ENCODE measurements at regions not wholly inside any gene's neighbourhood (a gene's known extent, or its start where the extent isn't known, plus 50 kb on each side); places are given as distances from the start of the nearest gene placed in this dataset.
"Not testable (repeated sequence)": the region's sequence is repeated elsewhere in the genome, so short reads cannot be mapped to it uniquely, and the experiment has no call there.

- H3K9ac ChIP-seq (ENCODE audit: low read length in 2 of 2) = no peak overlapping the region
- H3K4me1 ChIP-seq (ENCODE audit: control insufficient read depth, insufficient read depth, low read length) = no peaks in the 10 kb centered on the region
- no peaks in the 10 kb centered on the region for H3K27me3 ChIP-seq (ENCODE audit: control insufficient read depth in 1 of 2, insufficient read depth in 2 of 2, low read length in 2 of 2)
- H3K4me3 ChIP-seq (ENCODE audit: low read length in 2 of 2) = no peak overlapping the region
- no peaks in the 10 kb centered on the region for H3K36me3 ChIP-seq (ENCODE audit: control insufficient read depth in 2 of 2, insufficient read depth in 2 of 2, low read length in 2 of 2)
- H3K27ac ChIP-seq (ENCODE audit: low read length) = no peak overlapping the region
- H3K9me3 ChIP-seq (ENCODE audit: control insufficient read depth in 2 of 2, low read length in 2 of 2) = peaks cover 0 to 3% of the 10 kb centered on the region in 2 donors
Measured at GRCh38 chr10:63976538-63976937, 455.3 kb downstream of the REEP3 start.

- no peaks in the 10 kb centered on the region for H3K27me3 ChIP-seq (ENCODE audit: control insufficient read depth in 1 of 2, insufficient read depth in 2 of 2, low read length in 2 of 2)
- no peak overlapping the region for H3K4me3 ChIP-seq (ENCODE audit: low read length in 2 of 2)
- no peaks in the 10 kb centered on the region for H3K4me1 ChIP-seq (ENCODE audit: control insufficient read depth, insufficient read depth, low read length)
- H3K9ac ChIP-seq (ENCODE audit: low read length in 2 of 2) = no peak overlapping the region
- H3K9me3 ChIP-seq (ENCODE audit: control insufficient read depth in 2 of 2, low read length in 2 of 2) = peaks cover 0 to 3% of the 10 kb centered on the region in 2 donors
- no peak overlapping the region for H3K27ac ChIP-seq (ENCODE audit: low read length)
- no peaks in the 10 kb centered on the region for H3K36me3 ChIP-seq (ENCODE audit: control insufficient read depth in 2 of 2, insufficient read depth in 2 of 2, low read length in 2 of 2)
Measured at GRCh38 chr10:63977329-63977923, 456.2 kb downstream of the REEP3 start.

DNA sequence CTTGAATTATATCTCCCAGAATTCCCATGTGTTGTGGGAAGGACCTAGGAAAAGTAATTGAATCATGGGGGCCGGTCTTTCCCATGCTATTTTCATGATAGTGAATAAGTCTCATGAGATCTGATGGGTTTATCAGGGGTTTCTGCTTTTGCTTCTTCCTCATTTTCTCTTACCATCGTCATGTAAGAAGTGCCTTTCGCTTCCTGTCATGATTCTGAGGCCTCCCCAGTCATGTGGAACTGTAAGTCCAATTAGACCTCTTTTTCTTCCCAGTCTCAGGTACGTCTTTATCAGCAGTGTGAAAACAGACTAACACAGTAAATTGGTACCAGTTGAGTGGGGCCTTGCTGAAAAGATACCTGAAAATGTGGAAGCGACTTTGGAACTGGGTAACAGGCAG, 459.7 kb downstream of the REEP3 start:
- H3K9me3 ChIP-seq (ENCODE audit: control insufficient read depth in 2 of 2, low read length in 2 of 2) = not testable (repeated sequence)

GRCh38 chr10:63984061-63984460, 462.9 kb downstream of the REEP3 start:
- H3K9me3 ChIP-seq (ENCODE audit: control insufficient read depth in 2 of 2, low read length in 2 of 2); H3K9ac ChIP-seq (ENCODE audit: low read length in 2 of 2); H3K4me3 ChIP-seq (ENCODE audit: low read length in 2 of 2); H3K27ac ChIP-seq (ENCODE audit: low read length); H3K36me3 ChIP-seq (ENCODE audit: control insufficient read depth in 2 of 2, insufficient read depth in 2 of 2, low read length in 2 of 2); H3K4me1 ChIP-seq (ENCODE audit: control insufficient read depth, insufficient read depth, low read length); H3K27me3 ChIP-seq (ENCODE audit: control insufficient read depth in 1 of 2, insufficient read depth in 2 of 2, low read length in 2 of 2): not testable (repeated sequence)

More for the DNA sequence above, 459.7 kb downstream of the REEP3 start:
- H3K36me3 ChIP-seq (ENCODE audit: control insufficient read depth in 2 of 2, insufficient read depth in 2 of 2, low read length in 2 of 2); H3K9ac ChIP-seq (ENCODE audit: low read length in 2 of 2); H3K4me3 ChIP-seq (ENCODE audit: low read length in 2 of 2); H3K27me3 ChIP-seq (ENCODE audit: control insufficient read depth in 1 of 2, insufficient read depth in 2 of 2, low read length in 2 of 2); H3K4me1 ChIP-seq (ENCODE audit: control insufficient read depth, insufficient read depth, low read length); H3K27ac ChIP-seq (ENCODE audit: low read length): not testable (repeated sequence)

DNA sequence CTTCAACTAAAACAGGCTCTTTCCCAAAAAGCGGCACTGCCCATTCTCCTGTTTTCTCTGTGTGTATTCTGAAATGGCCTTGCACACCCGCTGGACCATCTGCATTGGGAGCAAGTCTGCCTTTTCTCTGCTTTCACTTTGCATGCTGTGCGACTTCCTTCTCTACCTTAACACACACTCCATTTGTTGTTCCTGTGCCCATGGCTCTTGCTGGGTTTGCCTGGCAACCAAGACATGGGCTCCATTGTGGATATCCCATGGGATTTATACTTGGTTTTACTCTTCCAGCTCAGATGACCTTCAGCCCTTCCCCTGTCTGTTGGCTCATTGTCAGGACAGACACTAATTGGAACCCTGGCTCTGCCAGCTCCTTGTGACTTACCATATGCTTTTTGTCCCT, 465.3 kb downstream of the REEP3 start:
- Histone ChIP-seq H3K9ac (ENCODE audit: low read length in 2 of 2) (no peak overlapping the region), H3K9me3 (ENCODE audit: control insufficient read depth in 2 of 2, low read length in 2 of 2) (no peaks in the 10 kb centered on the region), H3K27me3 (ENCODE audit: control insufficient read depth in 1 of 2, insufficient read depth in 2 of 2, low read length in 2 of 2) (no peaks in the 10 kb centered on the region), H3K36me3 (ENCODE audit: control insufficient read depth in 2 of 2, insufficient read depth in 2 of 2, low read length in 2 of 2) (no peaks in the 10 kb centered on the region), H3K4me3 (ENCODE audit: low read length in 2 of 2) (no peak overlapping the region), H3K27ac (ENCODE audit: low read length) (no peak overlapping the region), H3K4me1 (ENCODE audit: control insufficient read depth, insufficient read depth, low read length) (no peaks in the 10 kb centered on the region)

GRCh38 chr10:63987212-63987611, 466.0 kb downstream of the REEP3 start:
- H3K4me3 ChIP-seq (ENCODE audit: low read length in 2 of 2) = no peak overlapping the region
- no peaks in the 10 kb centered on the region for H3K27me3 ChIP-seq (ENCODE audit: control insufficient read depth in 1 of 2, insufficient read depth in 2 of 2, low read length in 2 of 2)
- no peaks in the 10 kb centered on the region for H3K36me3 ChIP-seq (ENCODE audit: control insufficient read depth in 2 of 2, insufficient read depth in 2 of 2, low read length in 2 of 2)
- H3K9me3 ChIP-seq (ENCODE audit: control insufficient read depth in 2 of 2, low read length in 2 of 2) = no peaks in the 10 kb centered on the region
- no peak overlapping the region for H3K9ac ChIP-seq (ENCODE audit: low read length in 2 of 2)
- no peaks in the 10 kb centered on the region for H3K4me1 ChIP-seq (ENCODE audit: control insufficient read depth, insufficient read depth, low read length)
- H3K27ac ChIP-seq (ENCODE audit: low read length) = no peak overlapping the region

DNA sequence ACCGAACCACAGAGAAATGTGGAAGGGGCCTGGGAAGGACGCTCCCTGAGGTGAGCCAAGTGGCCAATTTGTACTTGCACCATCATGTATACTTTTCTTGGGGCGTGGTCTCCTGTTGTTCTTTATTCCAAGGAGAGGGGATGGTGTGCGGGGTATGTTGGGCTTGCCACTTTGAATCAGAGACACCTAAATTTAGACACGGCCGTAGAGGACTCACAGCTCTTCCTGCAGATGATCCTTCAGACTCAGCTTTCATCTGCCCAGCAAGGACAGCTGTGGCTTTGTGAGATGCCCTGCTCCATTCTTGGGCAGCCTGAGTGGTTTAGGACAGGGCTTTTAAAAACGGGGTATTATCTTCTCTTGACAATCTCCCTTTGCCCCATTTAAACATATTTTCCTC, 473.2 kb downstream of the REEP3 start:
- no peaks in the 10 kb centered on the region for H3K9me3 ChIP-seq (ENCODE audit: control insufficient read depth in 2 of 2, low read length in 2 of 2)
- peaks cover 3% of the 10 kb centered on the region for H3K4me1 ChIP-seq (ENCODE audit: control insufficient read depth, insufficient read depth, low read length)
- no peaks in the 10 kb centered on the region for H3K36me3 ChIP-seq (ENCODE audit: control insufficient read depth in 2 of 2, insufficient read depth in 2 of 2, low read length in 2 of 2)
- no peak overlapping the region for H3K9ac ChIP-seq (ENCODE audit: low read length in 2 of 2)
- no peak overlapping the region for H3K4me3 ChIP-seq (ENCODE audit: low read length in 2 of 2)
- no peak overlapping the region for H3K27ac ChIP-seq (ENCODE audit: low read length)
- H3K27me3 ChIP-seq (ENCODE audit: control insufficient read depth in 1 of 2, insufficient read depth in 2 of 2, low read length in 2 of 2) = no peaks in the 10 kb centered on the region

DNA sequence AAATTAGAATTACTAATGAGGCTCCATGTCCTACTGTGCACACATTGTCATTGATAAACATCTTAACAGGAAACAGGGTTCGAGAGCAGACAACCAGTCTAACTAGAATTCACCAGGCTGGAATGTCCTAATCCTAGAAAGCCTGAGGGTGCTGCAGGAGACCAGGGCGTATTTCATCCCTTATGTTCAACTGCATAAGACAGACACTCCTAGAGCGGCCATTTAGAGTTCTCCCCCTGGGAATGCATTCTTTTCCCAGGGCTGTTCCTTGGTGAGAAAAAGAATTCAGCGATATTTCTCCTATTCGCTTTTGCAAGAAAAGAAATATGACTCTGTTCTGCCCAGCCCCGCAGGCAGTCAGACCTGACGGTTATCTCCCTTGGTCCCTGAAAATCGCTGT, 486.0 kb downstream of the REEP3 start:
- no peaks in the 10 kb centered on the region for H3K4me1 ChIP-seq (ENCODE audit: control insufficient read depth, insufficient read depth, low read length)
- no peak overlapping the region for H3K27ac ChIP-seq (ENCODE audit: low read length)
- no peaks in the 10 kb centered on the region for H3K36me3 ChIP-seq (ENCODE audit: control insufficient read depth in 2 of 2, insufficient read depth in 2 of 2, low read length in 2 of 2)
- no peak overlapping the region for H3K9ac ChIP-seq (ENCODE audit: low read length in 2 of 2)
- H3K27me3 ChIP-seq (ENCODE audit: control insufficient read depth in 1 of 2, insufficient read depth in 2 of 2, low read length in 2 of 2) = no peaks in the 10 kb centered on the region
- no peak overlapping the region for H3K4me3 ChIP-seq (ENCODE audit: low read length in 2 of 2)
- H3K9me3 ChIP-seq (ENCODE audit: control insufficient read depth in 2 of 2, low read length in 2 of 2) = no peaks in the 10 kb centered on the region

DNA sequence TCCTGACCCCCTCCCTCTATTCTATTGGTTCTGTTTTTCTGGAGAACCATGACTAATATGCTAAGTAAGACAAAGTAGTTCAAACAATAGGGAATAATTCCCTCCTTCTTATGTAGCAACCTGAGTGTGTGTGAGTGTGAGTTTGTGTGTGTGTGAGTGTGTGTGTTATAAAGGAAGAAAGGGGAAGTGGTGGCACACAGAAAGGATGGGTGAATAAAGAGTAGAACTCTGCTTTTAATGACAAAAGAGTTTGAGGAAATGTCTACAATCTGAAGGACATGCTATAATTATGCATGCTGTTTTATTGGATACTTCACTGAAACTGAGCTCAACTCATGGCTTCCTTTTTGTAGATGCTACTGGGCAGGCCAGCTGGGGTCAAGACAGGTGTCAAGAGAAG, 489.5 kb downstream of the REEP3 start:
- Histone ChIP-seq H3K27me3 (ENCODE audit: control insufficient read depth in 1 of 2, insufficient read depth in 2 of 2, low read length in 2 of 2) (no peaks in the 10 kb centered on the region), H3K4me3 (ENCODE audit: low read length in 2 of 2) (no peak overlapping the region), H3K36me3 (ENCODE audit: control insufficient read depth in 2 of 2, insufficient read depth in 2 of 2, low read length in 2 of 2) (no peaks in the 10 kb centered on the region), H3K27ac (ENCODE audit: low read length) (no peak overlapping the region), H3K4me1 (ENCODE audit: control insufficient read depth, insufficient read depth, low read length) (no peaks in the 10 kb centered on the region), H3K9me3 (ENCODE audit: control insufficient read depth in 2 of 2, low read length in 2 of 2) (peaks cover 0 to 4% of the 10 kb centered on the region in 2 donors), H3K9ac (ENCODE audit: low read length in 2 of 2) (no peak overlapping the region)

DNA sequence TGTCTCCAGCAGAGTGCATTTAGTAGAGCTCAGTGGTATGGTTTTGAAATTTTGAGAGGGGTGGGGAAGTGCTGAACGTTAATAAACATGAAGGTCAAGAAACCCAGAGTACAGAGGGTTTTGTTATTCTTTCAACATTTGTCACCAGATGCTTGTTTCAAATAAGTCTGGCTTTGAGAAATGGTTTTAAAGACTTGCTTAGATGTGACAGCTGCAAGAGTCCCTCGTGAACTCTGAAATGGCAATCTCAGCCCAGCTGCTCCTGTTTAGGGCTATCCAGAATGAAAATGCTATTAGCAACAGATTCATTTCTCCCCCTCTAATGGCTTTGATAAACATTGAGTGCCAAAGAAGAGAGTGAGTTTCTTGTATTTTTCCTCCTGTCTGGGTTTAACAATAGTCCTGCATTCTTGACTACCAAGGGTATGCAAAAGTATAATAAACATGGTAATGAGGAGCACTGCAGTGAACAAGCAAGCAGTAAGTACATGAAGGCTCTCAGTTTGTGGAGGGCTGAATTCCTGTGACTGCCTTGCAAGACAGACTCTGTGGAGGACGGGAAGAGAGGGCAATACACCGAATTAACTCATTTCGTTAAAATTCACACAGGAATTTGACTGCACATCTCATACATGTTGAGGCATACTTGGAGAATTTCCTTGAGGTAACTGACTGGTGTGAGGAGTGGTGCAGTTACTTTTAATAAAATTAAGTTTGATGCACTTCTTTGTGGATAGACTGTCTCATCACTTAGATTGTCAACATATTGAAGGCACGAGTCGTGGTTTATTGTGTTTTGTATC, 490.9 kb downstream of the REEP3 start:
- Histone ChIP-seq H3K27ac (ENCODE audit: low read length) (no peak overlapping the region), H3K9me3 (ENCODE audit: control insufficient read depth in 2 of 2, low read length in 2 of 2) (peaks cover 0 to 4% of the 10 kb centered on the region in 2 donors), H3K4me3 (ENCODE audit: low read length in 2 of 2) (no peak overlapping the region), H3K9ac (ENCODE audit: low read length in 2 of 2) (no peak overlapping the region), H3K4me1 (ENCODE audit: control insufficient read depth, insufficient read depth, low read length) (no peaks in the 10 kb centered on the region), H3K36me3 (ENCODE audit: control insufficient read depth in 2 of 2, insufficient read depth in 2 of 2, low read length in 2 of 2) (no peaks in the 10 kb centered on the region), H3K27me3 (ENCODE audit: control insufficient read depth in 1 of 2, insufficient read depth in 2 of 2, low read length in 2 of 2) (no peaks in the 10 kb centered on the region)

GRCh38 chr10:64014281-64014680, 493.1 kb downstream of the REEP3 start:
- no peaks in the 10 kb centered on the region for H3K4me1 ChIP-seq (ENCODE audit: control insufficient read depth, insufficient read depth, low read length)
- H3K9me3 ChIP-seq (ENCODE audit: control insufficient read depth in 2 of 2, low read length in 2 of 2) = peaks cover 0 to 4% of the 10 kb centered on the region in 2 donors
- H3K4me3 ChIP-seq (ENCODE audit: low read length in 2 of 2) = no peak overlapping the region

More at GRCh38 chr10:64014281-64014680, 493.1 kb downstream of the REEP3 start:
- Histone ChIP-seq H3K36me3 (ENCODE audit: control insufficient read depth in 2 of 2, insufficient read depth in 2 of 2, low read length in 2 of 2) (no peaks in the 10 kb centered on the region), H3K9ac (ENCODE audit: low read length in 2 of 2) (no peak overlapping the region), H3K27me3 (ENCODE audit: control insufficient read depth in 1 of 2, insufficient read depth in 2 of 2, low read length in 2 of 2) (no peaks in the 10 kb centered on the region), H3K27ac (ENCODE audit: low read length) (no peak overlapping the region)

All from stomach smooth muscle (tissue), 2 donors.